DND-41 (cell line): ENCODE measurements at regions not wholly inside any gene's neighbourhood (a gene's known extent, or its start where the extent isn't known, plus 50 kb on each side); places are given as distances from the start of the nearest gene placed in this dataset.

ENCODE experiments used
- ATAC-seq: fragments of 200-7000 bp; cut with Tn5 transposase; 3 replicates; pipeline ENCODE4 v1.9.1; 2021; ENCODE audit warnings: low read depth; ENCODE audit not compliant: insufficient read depth
- DNase-seq: peaks from one replicate; pipeline ENCODE4 v3.0.0-alpha.2; 2020
- H2AFZ ChIP-seq: 2 replicates; pipeline ENCODE4 v1.6.0; 2012; ENCODE audit warnings: low read depth, low read length
- H3K27ac ChIP-seq: 2 replicates; pipeline ENCODE4 v1.5.1; 2012; ENCODE audit warnings: low read length, inconsistent platforms
- H3K27me3 ChIP-seq: fragments of 200-600 bp; sonication (generic); 2 replicates; pipeline ENCODE4 v1.6.0; 2012; ENCODE audit warnings: low read length, mild to moderate bottlenecking, inconsistent platforms; ENCODE audit not compliant: insufficient read depth, poor library complexity
- H3K36me3 ChIP-seq: 2 replicates; pipeline ENCODE4 v1.5.1; 2012; ENCODE audit warnings: low read length, inconsistent platforms; ENCODE audit not compliant: insufficient read depth
- H3K4me1 ChIP-seq: 2 replicates; pipeline ENCODE4 v1.5.1; 2012; ENCODE audit warnings: mild to moderate bottlenecking, low read length; ENCODE audit not compliant: insufficient read depth
- H3K4me2 ChIP-seq: 2 replicates; pipeline ENCODE4 v1.6.0; 2012; ENCODE audit warnings: mild to moderate bottlenecking, moderate library complexity, low read length, inconsistent platforms; ENCODE audit not compliant: insufficient read depth
- H3K4me3 ChIP-seq, 2 experiments: fragments of 200-600 bp in 1 of 2; shearing (Covaris generic) in 1 of 2; 2 replicates each; pipeline ENCODE4 v1.5.1; 2012 to 2016; ENCODE audit warnings: inconsistent platforms in 2 of 2, low read length in 2 of 2, mild to moderate bottlenecking in 2 of 2, low read depth in 1 of 2, moderate library complexity in 1 of 2
- H3K79me2 ChIP-seq: 2 replicates; pipeline ENCODE4 v1.6.0; 2012; ENCODE audit warnings: low read length, inconsistent platforms; ENCODE audit not compliant: insufficient read depth
- H3K9ac ChIP-seq: 2 replicates; pipeline ENCODE4 v1.6.0; 2012; ENCODE audit warnings: low read depth, mild to moderate bottlenecking, inconsistent platforms, low read length, moderate library complexity
- H3K9me3 ChIP-seq: 2 replicates; pipeline ENCODE4 v1.5.1; 2012; ENCODE audit warnings: low read length, moderate library complexity, mild to moderate bottlenecking, inconsistent platforms; ENCODE audit not compliant: insufficient read depth, severe bottlenecking
- H4K20me1 ChIP-seq: 2 replicates; pipeline ENCODE4 v1.6.0; 2012; ENCODE audit warnings: low read length; ENCODE audit not compliant: insufficient read depth
- EZH2 ChIP-seq: IDR thresholded peaks from 3 replicates; pipeline ENCODE4 v1.6.1; 2012; ENCODE audit warnings: borderline replicate concordance, low read depth, mild to moderate bottlenecking, moderate library complexity, low read length, inconsistent platforms; ENCODE audit not compliant: severe bottlenecking
- TF ChIP-seq, protein P1 (sequence below): IDR thresholded peaks from 2 replicates; pipeline ENCODE4 v1.5.1; 2012; ENCODE audit warnings: borderline replicate concordance, low read length, moderate library complexity, mild to moderate bottlenecking; ENCODE audit not compliant: poor library complexity, severe bottlenecking; ENCODE audit errors: extremely low read depth

DNA sequence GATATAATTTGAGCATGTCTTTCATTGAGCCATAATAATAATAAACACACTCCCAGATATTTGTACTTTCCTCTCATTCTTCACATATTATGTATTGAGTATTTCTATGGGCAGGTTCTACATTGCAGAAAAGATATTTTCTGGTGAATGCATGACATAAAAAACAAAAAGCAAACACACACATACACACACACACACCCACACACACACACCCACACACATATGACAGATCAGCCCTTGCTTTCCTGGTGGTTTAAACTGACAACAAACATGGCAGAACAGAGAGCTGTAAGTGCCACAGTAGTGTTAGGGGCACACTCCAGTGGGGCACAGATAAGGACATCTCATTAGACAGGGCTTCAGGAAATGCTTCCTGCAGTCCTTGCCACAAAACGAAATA, 123.3 kb upstream of the LSM8 start:
- H3K4me3 ChIP-seq: no peak overlapping the region
- TF ChIP-seq, protein P1, sequence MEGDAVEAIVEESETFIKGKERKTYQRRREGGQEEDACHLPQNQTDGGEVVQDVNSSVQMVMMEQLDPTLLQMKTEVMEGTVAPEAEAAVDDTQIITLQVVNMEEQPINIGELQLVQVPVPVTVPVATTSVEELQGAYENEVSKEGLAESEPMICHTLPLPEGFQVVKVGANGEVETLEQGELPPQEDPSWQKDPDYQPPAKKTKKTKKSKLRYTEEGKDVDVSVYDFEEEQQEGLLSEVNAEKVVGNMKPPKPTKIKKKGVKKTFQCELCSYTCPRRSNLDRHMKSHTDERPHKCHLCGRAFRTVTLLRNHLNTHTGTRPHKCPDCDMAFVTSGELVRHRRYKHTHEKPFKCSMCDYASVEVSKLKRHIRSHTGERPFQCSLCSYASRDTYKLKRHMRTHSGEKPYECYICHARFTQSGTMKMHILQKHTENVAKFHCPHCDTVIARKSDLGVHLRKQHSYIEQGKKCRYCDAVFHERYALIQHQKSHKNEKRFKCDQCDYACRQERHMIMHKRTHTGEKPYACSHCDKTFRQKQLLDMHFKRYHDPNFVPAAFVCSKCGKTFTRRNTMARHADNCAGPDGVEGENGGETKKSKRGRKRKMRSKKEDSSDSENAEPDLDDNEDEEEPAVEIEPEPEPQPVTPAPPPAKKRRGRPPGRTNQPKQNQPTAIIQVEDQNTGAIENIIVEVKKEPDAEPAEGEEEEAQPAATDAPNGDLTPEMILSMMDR: no peak
- no peak for TF ChIP-seq EZH2
- H3K79me2 ChIP-seq: no peaks in the 10 kb centered on the region
- no peak overlapping the region for H3K27ac ChIP-seq
- H3K9ac ChIP-seq: no peak overlapping the region
- H4K20me1 ChIP-seq: no peaks in the 10 kb centered on the region
- H2AFZ ChIP-seq: no peak overlapping the region
- H3K9me3 ChIP-seq: no peaks in the 10 kb centered on the region
- H3K27me3 ChIP-seq: no peaks in the 10 kb centered on the region
- H3K4me2 ChIP-seq: no peak overlapping the region
- H3K4me1 ChIP-seq: no peaks in the 10 kb centered on the region
- DNase-seq: no peak
- no peaks in the 10 kb centered on the region for H3K36me3 ChIP-seq
- ATAC-seq: no peak

DNA sequence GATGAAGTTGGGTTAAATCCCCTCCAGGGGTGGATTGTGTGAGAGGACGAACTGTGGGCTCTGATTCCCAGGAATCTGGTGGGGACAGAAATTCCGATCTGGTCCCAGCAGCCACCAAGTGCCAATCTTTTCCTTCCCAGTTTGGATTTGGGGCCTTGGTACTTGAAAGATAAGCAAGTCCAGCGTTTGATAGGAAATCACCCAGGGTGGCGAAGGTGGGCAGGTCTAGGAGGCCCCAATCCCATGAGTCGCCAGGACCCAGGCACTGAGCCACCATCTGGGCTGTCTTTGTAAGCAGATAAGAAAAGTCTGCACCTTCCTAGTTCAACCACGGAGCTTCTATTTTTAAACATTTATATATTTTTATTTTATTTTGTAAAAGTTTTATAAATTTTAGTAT, 122.6 kb upstream of the LSM8 start:
- Histone ChIP-seq H3K9me3 (no peaks in the 10 kb centered on the region), H4K20me1 (no peaks in the 10 kb centered on the region), H3K4me3 (no peak overlapping the region), H3K27me3 (no peaks in the 10 kb centered on the region), H3K79me2 (no peaks in the 10 kb centered on the region), H3K36me3 (no peaks in the 10 kb centered on the region), H3K4me1 (no peaks in the 10 kb centered on the region), H3K4me2 (no peak overlapping the region), H2AFZ (no peak overlapping the region), H3K27ac (no peak overlapping the region), H3K9ac (no peak overlapping the region)
- DNase-seq: no peak
- ATAC-seq: no peak
- no peak for TF ChIP-seq EZH2
- TF ChIP-seq, protein P1: no peak

DNA sequence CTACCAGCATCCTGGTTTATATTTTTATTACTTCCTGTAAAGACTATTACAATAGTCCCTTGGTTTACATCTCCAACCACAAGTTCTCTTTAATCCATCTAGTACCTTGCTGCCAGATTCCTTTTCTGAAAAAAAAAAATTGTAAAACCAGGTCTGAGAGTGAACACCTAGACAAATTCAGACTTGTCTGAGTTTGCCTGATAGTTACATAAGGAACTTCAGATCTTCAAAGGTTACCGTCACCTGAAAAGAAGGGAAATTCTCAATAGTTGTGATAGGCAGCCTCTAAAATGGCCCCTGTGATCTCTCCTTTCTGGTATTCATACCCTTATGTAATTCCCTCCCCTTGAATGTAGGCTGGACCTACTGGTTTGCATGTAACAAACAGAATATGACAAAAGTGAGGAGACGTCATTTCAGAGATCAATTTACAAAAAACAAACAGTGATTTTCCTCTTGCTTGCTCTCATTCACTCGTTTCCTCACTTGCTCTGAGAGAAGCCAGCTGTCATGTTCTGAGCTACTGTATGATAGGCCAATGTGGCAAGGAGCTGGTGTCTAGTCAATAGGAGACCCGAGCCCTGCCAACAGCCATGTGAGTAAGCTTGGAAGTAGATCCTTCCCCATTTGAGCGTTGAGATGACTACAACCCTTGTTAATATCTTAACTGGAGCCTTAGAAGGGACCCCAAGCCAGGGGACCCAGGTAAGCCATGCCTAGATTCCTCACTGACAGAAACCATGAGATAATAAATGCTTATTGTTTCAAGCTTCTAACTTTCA, 110.9 kb upstream of the LSM8 start:
- no peak overlapping the region for H3K27ac ChIP-seq
- H3K4me2 ChIP-seq: no peak overlapping the region
- H3K36me3 ChIP-seq: no peaks in the 10 kb centered on the region
- H3K9me3 ChIP-seq: no peaks in the 10 kb centered on the region
- H2AFZ ChIP-seq: no peak overlapping the region
- no peaks in the 10 kb centered on the region for H4K20me1 ChIP-seq
- no peak for DNase-seq
- no peak for TF ChIP-seq EZH2
- TF ChIP-seq, protein P1: no peak
- no peaks in the 10 kb centered on the region for H3K79me2 ChIP-seq
- no peak for ATAC-seq
- H3K27me3 ChIP-seq: no peaks in the 10 kb centered on the region
- no peak overlapping the region for H3K4me3 ChIP-seq
- H3K9ac ChIP-seq: no peak overlapping the region
- H3K4me1 ChIP-seq: no peaks in the 10 kb centered on the region

DNA sequence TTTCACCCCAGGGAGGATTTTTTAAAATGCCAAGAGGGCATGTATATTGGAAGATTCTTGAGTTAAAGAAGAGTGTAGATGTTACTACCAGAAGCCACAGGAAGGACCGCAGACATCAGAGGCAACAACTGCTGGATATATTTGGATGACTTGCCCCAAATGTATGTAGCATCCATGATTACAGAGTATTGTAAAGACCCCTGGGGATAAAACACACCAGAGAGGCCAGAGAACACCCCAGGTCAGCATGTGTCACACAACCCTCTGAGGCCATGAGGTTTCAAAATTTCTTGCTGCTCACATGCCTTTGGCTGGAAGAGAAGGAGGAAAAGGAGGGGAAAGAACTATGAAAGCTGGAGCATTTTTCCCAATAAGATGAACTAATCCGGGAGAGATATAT, 108.0 kb upstream of the LSM8 start:
- Histone ChIP-seq H3K4me3 (no peak overlapping the region), H3K4me2 (no peak overlapping the region), H3K36me3 (no peaks in the 10 kb centered on the region), H3K79me2 (no peaks in the 10 kb centered on the region), H3K27ac (no peak overlapping the region), H3K9me3 (no peaks in the 10 kb centered on the region), H3K27me3 (no peaks in the 10 kb centered on the region), H2AFZ (no peak overlapping the region), H3K9ac (no peak overlapping the region), H3K4me1 (no peaks in the 10 kb centered on the region), H4K20me1 (no peaks in the 10 kb centered on the region)
- DNase-seq: no peak
- no peak for TF ChIP-seq EZH2
- TF ChIP-seq, protein P1: no peak
- no peak for ATAC-seq
